NCI-H345 (cell line): ENCODE measurements at regions not wholly inside any gene's neighbourhood (a gene's known extent, or its start where the extent isn't known, plus 50 kb on each side); places are given as distances from the start of the nearest gene placed in this dataset.
"Not testable (repeated sequence)": the region's sequence is repeated elsewhere in the genome, so short reads cannot be mapped to it uniquely, and the experiment has no call there.

Experiments
- DNase-seq: peaks from one replicate; lab custom pipeline; 2025; lab: John Stamatoyannopoulos, UW

DNA sequence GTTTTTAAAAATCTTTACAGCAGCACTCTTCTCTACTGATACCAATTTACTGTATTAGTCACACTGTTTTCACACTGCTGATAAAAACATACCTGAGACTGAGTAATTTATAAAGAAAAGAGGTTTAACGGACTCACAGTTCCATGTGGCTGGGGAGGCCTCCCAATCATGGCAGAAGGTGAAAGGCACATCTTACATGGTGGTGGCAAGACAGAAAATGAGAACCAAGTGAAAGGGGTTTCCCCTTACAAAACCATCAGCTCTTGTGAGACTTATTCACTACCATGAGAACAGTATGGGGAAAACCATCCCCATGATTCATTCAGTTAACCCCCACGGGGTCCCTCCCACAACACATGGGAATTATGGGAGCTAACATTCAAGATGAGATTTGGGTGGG, 481.9 kb upstream of the TLE4 start:
- not testable (repeated sequence) for DNase-seq

DNA sequence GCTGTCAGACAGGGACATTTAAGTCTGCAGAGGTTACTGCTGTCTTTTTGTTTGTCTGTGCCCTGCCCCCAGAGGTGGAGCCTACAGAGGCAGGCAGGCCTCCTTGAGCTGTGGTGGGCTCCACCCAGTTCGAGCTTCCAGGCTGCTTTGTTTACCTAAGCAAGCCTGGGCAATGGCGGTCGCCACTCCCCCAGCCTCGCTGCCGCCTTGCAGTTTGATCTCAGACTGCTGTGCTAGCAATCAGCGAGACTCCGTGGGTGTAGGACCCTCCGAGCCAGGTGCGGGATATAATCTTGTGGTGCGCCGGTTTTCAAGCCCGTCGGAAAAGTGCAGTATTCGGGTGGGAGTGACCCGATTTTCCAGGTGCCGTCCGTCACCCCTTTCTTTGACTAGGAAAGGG, 468.5 kb upstream of the TLE4 start:
- not testable (repeated sequence) for DNase-seq

DNA sequence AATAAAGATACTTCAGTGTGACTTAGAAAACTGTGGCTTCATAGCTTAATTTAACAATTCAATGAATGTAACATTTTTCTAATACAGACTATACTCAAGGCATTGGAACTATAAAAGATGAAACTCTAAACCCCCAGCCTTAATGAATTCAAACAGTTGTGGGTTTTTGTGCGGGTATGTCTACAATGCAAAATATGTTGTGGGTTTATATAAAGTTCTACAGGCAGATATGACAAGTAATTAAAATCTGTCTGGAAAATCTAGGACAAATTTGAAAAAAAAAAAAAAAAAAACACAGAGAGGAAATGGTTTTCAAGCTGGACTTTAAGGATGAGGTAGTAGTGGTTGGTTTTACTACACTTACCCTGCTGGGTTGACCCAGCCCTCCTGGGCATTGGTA, 467.5 kb upstream of the TLE4 start:
- no peak for DNase-seq

DNA sequence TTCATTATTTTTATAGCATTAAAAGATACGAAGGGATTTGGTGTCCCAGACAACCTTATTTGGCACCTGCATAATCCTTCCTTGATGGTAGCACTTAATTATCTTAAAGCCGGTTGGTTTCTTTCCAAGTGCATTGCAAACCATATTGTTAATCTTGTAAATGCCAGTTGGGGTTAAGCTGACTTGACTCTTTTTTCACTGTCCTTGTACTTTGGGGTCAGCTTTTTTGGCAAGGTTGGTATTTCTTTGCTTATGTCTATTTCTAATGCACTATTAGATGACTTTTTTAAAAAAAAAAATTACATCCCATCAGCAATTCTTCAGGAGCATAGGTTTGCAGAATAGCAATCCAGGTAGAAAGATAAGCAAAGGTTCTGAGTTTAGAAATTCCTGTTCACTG, 466.8 kb upstream of the TLE4 start:
- DNase-seq, result no peak

DNA sequence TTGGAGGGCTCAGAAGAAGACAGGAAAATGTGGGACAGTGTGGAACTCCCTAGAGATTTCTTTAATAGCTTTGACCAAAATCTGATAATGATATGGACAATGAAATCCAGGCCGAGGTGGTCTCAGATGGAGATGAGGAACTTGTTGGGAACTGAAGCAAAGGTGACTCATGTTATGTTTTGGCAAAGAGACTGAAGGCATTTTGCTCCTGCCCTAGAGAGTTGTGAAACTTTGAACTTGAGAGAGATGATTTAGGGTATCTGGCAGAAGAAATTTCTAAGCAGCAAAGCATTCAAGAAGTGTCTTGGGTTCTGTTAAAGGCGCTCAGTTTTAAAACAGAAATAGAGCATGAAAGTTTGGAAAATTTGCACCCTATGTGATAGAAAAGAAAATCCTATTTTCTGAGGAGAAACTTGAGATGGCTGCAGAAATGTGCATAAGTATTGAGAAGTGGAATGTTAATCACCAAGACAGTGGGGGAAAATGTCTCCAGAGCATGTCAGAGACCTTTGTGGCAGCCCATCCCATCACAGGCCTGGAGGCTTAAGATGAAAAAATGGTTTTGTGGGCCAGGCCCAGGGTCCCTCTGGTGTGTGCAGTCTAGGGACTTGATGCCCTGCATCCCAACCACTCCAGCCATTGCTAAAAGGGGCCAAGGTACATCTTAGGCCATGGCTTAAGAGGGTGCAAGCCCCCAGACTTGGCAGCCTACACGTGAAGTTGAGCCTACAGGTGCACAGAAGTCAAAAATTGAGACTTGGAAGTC, 463.7 kb upstream of the TLE4 start:
- no peak for DNase-seq

DNA sequence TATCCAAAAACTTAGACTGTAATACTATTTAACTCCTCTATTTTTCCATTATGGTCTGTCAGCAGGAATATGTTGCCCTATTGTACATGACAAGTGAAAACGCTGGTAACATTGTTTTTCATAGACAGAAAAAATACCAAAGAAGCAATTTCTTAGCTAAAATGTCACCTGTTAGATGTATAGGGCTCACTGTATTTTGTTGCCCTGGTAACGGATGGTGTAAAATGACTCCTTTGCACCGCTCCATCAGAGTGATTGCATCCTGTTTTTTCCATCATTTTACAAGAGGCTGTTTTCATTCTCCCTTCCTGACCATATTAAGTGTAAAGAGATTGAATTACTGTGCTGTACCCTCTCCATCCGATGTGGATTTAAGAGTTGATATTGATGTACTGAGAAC, 460.1 kb upstream of the TLE4 start:
- no peak for DNase-seq

DNA sequence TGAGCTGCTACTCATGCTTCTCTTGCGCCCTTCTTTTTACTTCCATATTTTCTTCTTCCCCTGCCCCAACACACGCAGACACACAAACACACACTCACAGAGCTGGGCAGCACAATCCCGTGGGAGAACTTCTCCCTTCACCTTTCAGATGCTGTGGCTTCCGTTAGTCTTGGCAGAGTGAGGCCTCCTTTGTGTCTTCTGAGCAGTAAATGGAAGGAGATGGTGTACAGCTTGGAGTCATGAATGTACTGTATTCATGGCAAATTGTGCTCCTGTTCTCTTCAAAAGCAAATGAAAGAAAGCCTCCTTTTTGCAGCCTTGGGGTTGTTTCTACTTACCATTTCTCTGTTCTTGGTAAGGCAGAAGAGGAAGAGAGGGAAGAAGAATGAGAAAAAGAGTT, 456.6 kb upstream of the TLE4 start:
- DNase-seq, result no peak

DNA sequence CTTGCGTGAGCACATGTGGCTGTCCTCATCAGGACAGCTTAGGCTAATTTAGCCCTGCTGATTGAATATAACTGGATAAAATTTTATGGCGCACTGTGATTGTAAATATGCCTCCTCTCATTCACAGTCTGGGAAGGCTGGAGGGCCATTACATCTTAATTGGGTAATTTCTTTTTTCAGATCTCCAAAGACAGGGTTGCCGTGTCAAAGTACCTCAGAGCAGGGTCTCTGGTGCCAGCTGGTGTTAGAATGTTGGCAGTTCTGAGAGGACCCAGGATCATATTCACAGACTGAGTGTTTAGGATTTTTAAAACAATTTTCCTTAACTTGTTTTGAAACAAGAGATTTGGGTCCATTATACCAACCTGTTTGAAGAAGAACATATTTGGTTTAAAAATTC, 455.7 kb upstream of the TLE4 start:
- no peak for DNase-seq

DNA sequence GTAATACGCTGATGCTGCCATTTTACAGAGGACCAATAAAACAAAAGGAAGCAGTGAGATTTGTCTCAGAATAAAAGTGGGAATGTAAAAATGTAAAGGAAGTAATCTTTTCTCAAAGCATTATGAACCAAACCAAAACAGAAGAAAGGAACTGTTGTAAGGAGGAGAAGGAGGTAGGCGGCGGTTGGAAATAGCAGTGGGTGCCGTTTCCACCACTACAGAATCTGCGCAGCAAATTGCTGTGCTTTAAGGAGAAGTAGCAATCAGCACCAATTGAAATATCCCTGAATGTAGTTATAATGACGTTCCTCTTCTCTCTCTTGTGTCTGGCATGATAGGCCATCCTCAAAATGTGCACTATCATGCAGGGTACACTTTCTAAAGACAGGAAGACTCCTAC, 455.1 kb upstream of the TLE4 start:
- DNase-seq, result no peak

DNA sequence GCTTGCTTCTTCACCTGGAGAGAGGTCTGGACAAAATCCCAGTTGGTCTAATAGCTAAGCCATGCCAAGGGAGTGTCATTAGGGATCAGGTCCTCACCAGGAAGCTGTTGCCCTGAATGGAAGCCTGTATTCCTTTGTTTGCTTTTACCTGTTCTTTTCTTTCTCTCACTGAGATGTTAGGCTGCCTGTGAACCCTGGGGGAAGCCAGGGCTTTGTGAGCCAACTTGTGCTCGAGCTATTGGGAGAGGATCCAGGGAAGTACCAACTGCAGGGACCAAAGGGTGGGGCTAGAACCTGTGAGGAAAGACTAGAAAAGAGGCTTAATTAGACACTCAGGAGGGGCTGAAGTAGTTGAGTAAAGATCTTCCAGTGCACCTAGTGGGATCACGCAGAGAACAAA, 451.2 kb upstream of the TLE4 start:
- DNase-seq, result peak; percentile 88

DNA sequence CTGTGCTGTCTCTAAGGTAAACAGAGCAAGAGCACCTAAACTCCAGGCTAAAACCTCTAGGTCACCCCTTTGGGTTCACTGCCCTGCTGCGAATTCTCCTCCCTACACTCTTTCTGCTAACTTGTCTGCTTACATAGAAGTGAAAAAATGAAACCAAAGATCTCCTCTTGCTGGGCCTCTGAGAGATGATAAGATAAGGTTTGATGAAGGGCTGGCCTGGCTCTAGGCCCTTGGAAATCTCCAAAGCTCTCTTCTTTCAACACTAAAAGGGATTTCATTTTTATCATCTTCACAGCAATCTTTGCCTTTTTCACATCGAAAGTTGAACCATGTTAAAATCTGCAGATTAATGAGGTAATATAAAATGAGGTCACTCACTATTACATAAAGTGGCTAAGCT, 450.8 kb upstream of the TLE4 start:
- DNase-seq, result no peak

DNA sequence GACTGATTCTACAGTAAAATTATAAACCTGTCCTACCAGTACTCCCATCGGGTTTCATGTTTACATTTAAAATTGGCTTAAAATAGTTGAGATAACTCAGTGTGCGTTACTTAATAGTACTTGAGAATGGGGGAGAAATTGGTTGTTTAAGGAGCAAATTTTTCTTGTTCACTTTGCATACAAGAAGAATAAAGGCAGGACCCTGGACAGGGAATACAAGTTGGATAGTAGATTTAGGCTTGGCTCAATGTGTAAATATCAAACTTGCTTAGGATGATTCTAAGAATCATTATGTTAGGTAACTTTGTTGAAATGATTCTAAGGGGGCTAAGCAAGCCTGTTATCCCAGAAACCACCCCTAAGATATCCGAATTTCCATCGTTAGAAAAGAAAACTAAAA, 448.4 kb upstream of the TLE4 start:
- no peak for DNase-seq

DNA sequence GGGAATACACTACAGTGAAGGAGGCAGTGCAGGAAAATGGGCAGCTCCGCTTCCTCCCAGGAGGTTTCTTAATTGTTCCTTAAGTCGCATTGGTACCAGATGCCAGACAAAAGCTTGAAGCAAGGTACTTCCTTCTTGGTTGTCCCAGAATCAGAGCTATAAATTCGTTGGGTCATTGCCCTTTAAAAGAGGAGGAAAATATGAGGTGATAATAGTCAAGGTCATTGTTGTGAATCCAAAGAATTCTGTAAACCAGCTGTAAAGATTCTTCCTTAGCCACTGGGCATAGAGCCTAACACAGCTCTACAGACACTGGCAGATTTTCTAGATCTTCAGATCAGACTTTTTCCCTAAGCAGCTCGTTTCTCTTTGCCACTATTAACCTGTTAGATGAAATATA, 444.1 kb upstream of the TLE4 start:
- DNase-seq, result no peak

DNA sequence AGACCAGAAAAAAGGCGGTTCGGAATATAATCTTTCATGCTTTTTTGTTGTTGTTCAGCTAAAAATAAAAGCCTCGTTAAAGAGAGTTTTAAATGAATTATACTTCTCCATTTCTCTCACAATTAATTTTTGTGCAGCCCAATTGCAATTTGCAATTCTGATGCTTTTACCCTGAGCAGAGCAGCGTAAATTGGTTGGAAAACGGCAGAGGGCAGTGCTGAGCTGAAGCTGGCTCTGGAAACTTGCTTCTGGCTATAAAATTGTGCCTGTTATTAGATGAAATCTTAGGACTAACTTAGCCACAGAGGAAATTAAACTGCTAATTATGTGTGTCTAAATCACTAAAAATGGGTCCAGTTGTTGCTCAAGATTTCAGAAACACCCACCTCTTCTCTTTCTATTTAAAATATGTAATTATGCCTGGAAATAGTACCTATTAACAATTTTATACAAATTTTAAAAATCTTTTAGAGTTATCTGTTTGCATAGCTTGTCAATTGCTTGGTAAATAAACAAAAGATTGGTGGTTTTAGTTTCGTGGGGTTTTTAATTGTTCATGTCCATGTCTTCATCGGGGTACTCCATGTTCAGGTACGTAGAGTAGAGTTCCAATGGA, 441.8 kb upstream of the TLE4 start:
- peak; percentile 63 for DNase-seq

DNA sequence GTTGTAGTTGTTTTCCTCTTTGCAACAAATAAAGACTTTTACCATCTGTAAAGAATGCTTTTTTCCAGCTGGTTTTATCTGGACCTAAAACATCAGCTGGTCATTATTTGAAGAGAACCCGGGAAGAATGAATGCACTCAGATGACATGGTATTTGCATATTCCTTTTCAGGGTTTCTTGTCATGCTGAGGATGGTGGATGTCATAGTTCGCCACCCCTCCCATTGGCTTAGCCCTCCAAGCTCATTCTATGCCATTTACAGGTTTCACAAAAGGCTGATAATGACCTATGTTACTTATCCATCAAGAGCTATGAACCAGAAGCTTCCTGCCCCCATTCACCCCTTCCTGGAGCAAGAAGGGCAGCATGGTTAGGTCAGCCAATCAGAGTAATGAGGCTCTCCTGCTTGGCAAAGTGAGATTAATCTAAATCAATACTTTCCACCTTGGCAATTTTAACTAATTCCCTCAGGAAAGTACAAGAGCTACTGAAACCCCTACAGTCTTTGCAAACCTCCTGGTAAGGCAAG, 440.5 kb upstream of the TLE4 start:
- no peak for DNase-seq

DNA sequence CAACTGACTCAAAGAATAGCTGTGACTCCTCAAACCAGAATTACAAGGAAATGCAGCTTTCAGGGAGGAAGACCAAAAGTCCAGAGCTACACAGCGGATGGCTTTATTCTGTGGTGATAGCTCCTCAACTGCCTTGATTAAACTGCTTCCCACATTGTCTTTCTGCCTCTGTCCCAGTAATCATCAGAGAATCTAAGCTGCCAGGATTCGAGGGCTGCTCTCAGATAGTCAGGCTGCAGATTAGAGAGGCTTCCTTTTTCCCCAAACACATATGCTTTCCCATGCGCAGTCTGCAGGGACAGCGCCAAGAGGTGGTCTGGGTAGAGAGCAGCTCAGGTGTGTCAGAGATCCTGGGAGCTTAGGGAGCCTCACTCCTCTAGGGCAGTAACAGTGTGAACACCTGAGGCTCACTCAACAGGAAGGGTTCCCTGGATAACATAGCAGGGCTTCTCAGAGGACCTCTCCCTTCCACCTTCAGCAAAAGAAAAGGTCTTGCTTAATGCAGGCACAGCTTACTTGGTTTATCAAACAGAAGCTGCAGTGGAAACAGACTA, 439.9 kb upstream of the TLE4 start:
- no peak for DNase-seq

DNA sequence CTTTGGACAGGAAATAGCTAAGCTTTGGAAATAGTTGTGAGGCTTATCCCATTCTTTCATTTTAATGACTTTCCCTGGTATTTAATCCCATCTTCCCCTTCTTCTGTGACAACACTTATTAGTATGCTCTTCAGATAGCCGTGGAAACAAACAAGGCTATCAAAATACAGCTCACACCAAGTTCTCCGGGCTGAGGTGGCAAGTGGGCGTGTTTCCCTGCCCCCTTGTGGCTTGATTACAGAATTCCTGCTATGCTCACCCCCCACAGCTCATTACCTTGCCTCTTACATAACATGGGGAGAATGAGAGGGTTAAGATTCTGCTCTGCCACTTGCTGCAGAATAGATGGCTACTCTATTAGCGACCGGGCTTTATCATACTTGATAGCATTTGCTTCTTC, 437.1 kb upstream of the TLE4 start:
- peak; percentile 15 for DNase-seq

DNA sequence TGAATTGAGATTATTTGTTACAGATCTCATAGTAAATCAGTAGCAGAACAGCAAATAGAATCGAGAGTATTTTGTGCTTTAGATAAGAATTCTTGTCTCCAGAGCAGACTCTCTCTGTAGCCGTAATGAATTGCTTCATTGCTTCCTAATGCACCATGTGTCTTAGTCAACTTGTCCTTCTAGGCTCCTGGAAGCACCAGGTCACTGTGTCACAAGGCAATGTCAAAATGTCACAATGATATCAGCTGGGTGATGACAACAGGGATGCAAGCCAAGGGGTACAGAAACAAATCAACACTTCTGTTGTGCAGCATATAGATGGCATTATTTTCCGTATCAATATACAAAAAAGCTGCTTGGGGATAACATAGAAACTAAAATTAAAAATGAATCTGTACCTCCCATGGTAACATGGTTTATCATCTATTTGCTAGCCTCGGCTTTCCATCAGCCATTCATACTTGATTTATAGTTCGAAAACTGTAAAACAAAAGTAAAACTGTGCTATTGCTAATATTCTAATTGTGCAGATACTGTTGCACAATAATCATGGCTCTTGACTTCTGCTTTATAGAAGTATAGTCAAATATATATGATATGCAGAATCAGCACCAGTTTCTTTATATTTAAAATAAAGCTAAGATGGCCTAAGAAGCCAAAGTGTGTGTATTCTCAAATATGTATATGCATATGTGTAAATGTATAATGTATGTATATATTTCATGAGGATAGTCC, 435.9 kb upstream of the TLE4 start:
- no peak for DNase-seq

DNA sequence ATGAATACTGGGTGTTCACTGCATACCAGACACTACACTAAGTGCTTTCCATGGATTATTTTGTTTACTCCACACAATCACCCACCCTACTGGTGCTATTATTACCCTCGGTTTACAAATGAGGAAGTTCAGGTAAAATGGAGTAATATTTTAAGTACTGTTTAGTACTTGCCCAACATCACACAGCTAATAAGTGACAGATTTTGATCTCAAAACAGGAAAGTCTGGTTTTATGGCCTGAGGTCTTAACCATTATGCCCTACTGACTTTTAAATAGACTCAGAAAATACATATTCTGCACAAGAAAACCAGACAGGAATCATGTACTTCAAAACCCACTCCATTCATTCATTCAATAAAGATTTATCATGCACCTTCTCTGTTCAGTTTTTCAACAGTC, 431.0 kb upstream of the TLE4 start:
- DNase-seq, result no peak

DNA sequence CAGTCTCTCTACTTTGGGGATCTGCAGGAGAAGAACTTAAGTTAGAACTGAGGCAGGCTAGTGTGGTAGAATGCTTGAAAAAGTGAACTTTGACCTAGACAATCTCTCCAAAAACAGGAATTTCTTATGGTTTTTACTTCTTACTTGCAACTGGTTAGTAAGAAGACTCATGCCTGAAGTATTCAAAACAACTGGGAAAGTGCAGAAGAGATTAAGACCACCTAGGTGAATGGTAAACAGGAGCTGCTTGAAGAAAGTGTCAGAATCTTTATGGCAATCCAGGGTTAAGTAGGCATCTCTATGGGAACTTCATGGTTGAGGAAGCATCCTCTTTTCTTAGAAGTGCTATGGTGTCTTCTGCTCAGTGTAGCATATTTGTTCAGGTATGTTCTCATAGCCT, 428.6 kb upstream of the TLE4 start:
- DNase-seq, result no peak

DNA sequence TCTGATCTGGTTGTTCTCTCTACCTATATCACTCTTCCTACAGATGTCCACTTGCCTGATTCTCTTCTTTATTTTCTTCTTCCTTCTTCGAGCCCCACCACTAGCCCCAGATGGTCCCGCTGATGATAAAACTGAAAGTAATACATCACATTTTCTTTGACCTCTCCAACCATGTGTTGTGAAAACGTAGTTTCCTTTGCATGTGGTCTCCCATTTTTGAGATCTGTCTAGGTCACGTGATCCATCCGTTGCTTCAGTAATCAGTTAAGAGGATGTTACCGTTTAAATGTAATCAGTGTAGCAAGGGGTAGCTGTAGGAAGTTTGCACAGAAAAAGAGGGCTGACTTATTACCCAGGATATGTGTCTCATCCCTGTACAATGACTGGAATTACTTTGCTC, 426.3 kb upstream of the TLE4 start:
- DNase-seq, result no peak

DNA sequence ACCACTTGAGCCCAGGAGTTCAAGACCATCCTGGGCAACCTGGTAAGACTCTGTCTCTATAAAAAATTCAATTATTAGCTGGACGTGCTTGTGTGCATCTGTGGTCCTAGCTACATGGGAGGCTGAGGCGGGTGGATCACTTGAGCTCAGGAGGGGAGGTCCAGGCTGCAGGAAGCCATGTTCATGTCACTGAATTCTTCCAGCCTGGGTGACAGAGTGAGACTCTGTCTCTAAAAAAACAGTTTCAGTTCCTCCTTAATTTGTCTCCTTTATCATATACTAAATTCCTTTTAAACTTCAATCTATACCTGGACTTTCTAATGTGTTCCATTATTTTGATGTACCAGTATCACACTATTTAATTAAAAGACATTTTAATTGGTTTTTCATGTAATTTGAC, 422.2 kb upstream of the TLE4 start:
- DNase-seq, result no peak

DNA sequence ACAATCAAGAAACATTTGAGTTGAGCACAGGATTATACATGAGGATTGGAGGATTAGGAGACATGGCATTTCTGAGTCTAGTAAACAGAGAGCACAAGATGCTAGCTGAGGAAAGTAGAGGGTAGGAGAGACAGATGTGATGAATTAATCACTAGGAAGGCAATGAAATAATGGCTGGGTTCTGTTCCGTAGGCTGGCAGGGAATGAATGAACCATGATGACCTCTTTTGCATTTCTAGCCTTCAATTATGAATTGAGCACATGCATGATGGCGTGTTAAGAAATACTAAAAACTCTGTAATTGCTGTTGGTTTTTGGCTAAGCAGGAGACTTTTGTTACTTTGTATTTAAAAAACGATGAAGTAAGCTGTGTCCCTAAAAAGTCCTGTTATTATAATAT, 420.0 kb upstream of the TLE4 start:
- no peak for DNase-seq
